ENCODE measurements at regions not wholly inside any gene's neighbourhood (a gene's known extent, or its start where the extent isn't known, plus 50 kb on each side); places are given as distances from the start of the nearest gene placed in this dataset.

DNA sequence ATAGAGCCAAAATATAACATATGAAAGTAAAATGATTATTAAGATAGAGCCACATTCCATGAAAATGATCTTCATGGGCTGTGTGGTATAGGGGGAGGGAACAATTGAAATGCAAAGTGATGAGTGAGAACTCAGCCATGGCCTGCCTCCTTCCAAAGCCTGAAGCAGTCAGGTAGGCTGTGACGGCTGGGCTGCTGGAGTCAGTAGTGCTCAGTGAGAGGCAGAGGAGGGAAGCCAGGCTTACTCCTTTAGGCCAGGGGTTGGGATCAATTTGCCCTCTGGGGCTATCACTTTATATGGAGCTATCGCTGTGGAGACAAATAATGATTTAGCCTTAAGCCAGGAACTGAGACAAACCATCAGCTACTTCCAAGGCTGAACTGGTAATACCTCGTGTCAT lies 654.9 kb downstream of the FGF9 start:
- Histone ChIP-seq H3K27ac (ENCODE audit: low read depth, low read length) (no peak overlapping the region), H3K4me3 (ENCODE audit: low read length in 3 of 3) (no peak overlapping the region), H3K9me3 (ENCODE audit: control insufficient read depth in 3 of 3, low read length in 3 of 3) (no peaks in the 10 kb centered on the region), H3K36me3 (ENCODE audit: control insufficient read depth in 3 of 3, insufficient read depth in 3 of 3, low read length in 3 of 3) (no peaks in the 10 kb centered on the region), H3K27me3 (ENCODE audit: control insufficient read depth in 3 of 3, insufficient read depth in 3 of 3, low read length in 3 of 3) (no peaks in the 10 kb centered on the region), H3K9ac (ENCODE audit: low read depth in 1 of 3, low read length in 3 of 3) (no peak overlapping the region), H3K4me1 (ENCODE audit: control insufficient read depth in 3 of 3, insufficient read depth in 3 of 3, low read length in 3 of 3) (no peaks in the 10 kb centered on the region)

DNA sequence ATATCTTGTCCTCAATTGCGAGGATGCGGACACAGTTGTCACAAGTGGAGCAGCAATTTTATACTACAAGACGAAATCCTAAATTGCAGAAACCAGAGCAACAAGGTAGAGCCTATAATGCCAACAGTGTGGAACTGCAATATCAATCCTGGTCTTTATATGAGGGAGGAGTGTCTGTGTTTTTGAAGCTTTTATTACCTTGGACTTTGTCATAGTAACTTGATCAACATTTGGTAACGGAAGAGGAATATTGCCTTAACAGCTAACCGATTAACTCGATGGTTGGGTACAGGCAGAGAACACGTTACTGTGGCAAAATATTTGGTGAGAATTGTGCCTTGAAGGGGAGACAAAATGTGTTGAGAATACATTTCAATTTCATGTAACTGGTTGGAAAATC lies 661.5 kb downstream of the FGF9 start:
- Histone ChIP-seq H3K9me3 (ENCODE audit: control insufficient read depth in 3 of 3, low read length in 3 of 3) (no peaks in the 10 kb centered on the region), H3K36me3 (ENCODE audit: control insufficient read depth in 3 of 3, insufficient read depth in 3 of 3, low read length in 3 of 3) (no peaks in the 10 kb centered on the region), H3K27ac (ENCODE audit: low read depth, low read length) (no peak overlapping the region), H3K4me3 (ENCODE audit: low read length in 3 of 3) (no peak overlapping the region), H3K4me1 (ENCODE audit: control insufficient read depth in 3 of 3, insufficient read depth in 3 of 3, low read length in 3 of 3) (no peaks in the 10 kb centered on the region), H3K9ac (ENCODE audit: low read depth in 1 of 3, low read length in 3 of 3) (no peak overlapping the region), H3K27me3 (ENCODE audit: control insufficient read depth in 3 of 3, insufficient read depth in 3 of 3, low read length in 3 of 3) (no peaks in the 10 kb centered on the region)

DNA sequence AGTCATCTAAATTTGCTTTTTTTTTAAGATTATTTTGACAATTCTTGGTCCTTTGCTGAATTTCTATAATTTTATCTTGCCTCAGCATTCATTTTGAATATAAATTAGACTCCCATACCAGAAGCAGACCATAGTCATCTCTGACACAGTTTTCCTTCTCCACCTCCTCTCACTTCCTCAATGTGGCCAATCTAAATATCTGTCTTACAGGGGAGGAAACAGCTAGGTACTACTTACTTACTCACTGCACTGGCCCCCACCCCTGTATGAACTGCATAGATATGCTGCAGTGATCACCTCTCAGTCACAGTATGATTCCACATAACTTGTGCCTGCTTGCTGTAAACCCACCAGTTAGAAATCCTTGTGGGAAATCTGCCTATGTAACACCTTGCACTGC lies 665.6 kb downstream of the FGF9 start:
- no peaks in the 10 kb centered on the region for H3K4me1 ChIP-seq (ENCODE audit: control insufficient read depth in 3 of 3, insufficient read depth in 3 of 3, low read length in 3 of 3)
- H3K9ac ChIP-seq (ENCODE audit: low read depth in 1 of 3, low read length in 3 of 3) = no peak overlapping the region
- H3K27me3 ChIP-seq (ENCODE audit: control insufficient read depth in 3 of 3, insufficient read depth in 3 of 3, low read length in 3 of 3) = no peaks in the 10 kb centered on the region
- H3K9me3 ChIP-seq (ENCODE audit: control insufficient read depth in 3 of 3, low read length in 3 of 3) = no peaks in the 10 kb centered on the region
- H3K36me3 ChIP-seq (ENCODE audit: control insufficient read depth in 3 of 3, insufficient read depth in 3 of 3, low read length in 3 of 3) = no peaks in the 10 kb centered on the region
- no peak overlapping the region for H3K4me3 ChIP-seq (ENCODE audit: low read length in 3 of 3)
- no peak overlapping the region for H3K27ac ChIP-seq (ENCODE audit: low read depth, low read length)

DNA sequence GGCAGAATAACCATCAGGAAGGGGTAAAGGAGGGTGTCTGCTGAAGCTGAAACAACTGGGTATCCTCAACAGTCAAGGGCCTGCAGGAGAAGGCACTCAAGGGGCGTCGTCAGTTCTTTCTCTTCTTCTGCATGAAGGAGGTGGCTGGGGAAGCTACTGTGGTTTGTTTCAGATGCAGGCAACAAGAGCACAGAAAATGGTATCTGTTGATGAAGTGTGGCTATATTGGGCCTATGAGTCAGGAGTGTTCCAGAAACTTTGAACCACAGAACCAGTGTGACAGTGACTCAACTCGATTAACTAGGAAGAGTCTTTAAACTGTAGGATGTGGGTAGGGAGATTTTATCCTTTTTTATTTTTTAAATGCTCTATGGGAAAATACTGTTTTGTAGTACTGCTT lies 686.3 kb downstream of the FGF9 start:
- H3K4me1 ChIP-seq (ENCODE audit: control insufficient read depth in 3 of 3, insufficient read depth in 3 of 3, low read length in 3 of 3) = no peaks in the 10 kb centered on the region
- no peak overlapping the region for H3K4me3 ChIP-seq (ENCODE audit: low read length in 3 of 3)
- no peaks in the 10 kb centered on the region for H3K36me3 ChIP-seq (ENCODE audit: control insufficient read depth in 3 of 3, insufficient read depth in 3 of 3, low read length in 3 of 3)
- H3K9ac ChIP-seq (ENCODE audit: low read depth in 1 of 3, low read length in 3 of 3) = no peak overlapping the region
- H3K27ac ChIP-seq (ENCODE audit: low read depth, low read length) = no peak overlapping the region
- H3K27me3 ChIP-seq (ENCODE audit: control insufficient read depth in 3 of 3, insufficient read depth in 3 of 3, low read length in 3 of 3) = no peaks in the 10 kb centered on the region
- H3K9me3 ChIP-seq (ENCODE audit: control insufficient read depth in 3 of 3, low read length in 3 of 3) = peaks cover 0 to 3% (median 0%) of the 10 kb centered on the region in 3 donors

DNA sequence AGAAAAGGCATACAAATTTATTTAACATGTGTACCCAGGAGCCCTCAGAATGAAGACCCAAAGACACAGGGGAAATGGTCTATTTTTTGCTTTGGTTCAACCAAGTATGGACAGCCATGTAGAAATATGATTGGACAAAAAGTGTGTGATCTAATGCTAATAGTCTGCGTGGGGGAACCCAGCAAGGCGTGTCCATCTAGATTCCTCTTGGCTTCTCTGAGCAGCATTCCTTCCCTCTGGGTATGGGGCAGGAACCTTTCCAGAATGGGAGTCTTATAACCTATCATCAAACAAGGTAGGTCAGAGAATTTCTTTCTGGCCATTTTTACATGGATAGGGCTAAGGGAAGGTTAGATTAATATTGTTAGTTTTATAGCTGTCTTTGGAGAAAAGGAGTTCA lies 698.2 kb downstream of the FGF9 start:
- Histone ChIP-seq H3K9ac (ENCODE audit: low read depth in 1 of 3, low read length in 3 of 3) (no peak overlapping the region), H3K4me3 (ENCODE audit: low read length in 3 of 3) (no peak overlapping the region), H3K27me3 (ENCODE audit: control insufficient read depth in 3 of 3, insufficient read depth in 3 of 3, low read length in 3 of 3) (no peaks in the 10 kb centered on the region), H3K27ac (ENCODE audit: low read depth, low read length) (no peak overlapping the region), H3K9me3 (ENCODE audit: control insufficient read depth in 3 of 3, low read length in 3 of 3) (peaks cover 2 to 6% (median 3%) of the 10 kb centered on the region in 3 donors), H3K4me1 (ENCODE audit: control insufficient read depth in 3 of 3, insufficient read depth in 3 of 3, low read length in 3 of 3) (no peaks in the 10 kb centered on the region), H3K36me3 (ENCODE audit: control insufficient read depth in 3 of 3, insufficient read depth in 3 of 3, low read length in 3 of 3) (no peaks in the 10 kb centered on the region)

DNA sequence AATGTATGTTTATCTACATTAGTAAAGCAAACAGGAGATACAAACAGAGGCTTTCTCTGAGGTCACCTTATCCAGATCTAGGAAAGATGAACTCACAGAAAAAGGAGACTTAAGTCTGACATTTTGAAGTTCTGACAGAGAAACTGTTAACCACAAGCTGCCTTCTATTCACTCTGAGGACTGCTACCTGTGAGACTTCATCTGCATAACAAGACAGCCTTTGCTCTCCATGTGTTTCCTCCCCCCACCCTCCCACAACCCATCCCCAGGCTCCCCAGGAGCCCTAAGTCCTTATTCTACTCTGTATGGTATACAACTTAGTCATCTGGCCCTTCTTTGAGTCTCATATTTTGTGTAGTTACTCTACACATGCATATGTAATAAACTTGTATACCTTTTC lies 699.0 kb downstream of the FGF9 start:
- Histone ChIP-seq H3K27me3 (ENCODE audit: control insufficient read depth in 3 of 3, insufficient read depth in 3 of 3, low read length in 3 of 3) (no peaks in the 10 kb centered on the region), H3K36me3 (ENCODE audit: control insufficient read depth in 3 of 3, insufficient read depth in 3 of 3, low read length in 3 of 3) (no peaks in the 10 kb centered on the region), H3K9me3 (ENCODE audit: control insufficient read depth in 3 of 3, low read length in 3 of 3) (peaks cover 0 to 6% (median 2%) of the 10 kb centered on the region in 3 donors), H3K9ac (ENCODE audit: low read depth in 1 of 3, low read length in 3 of 3) (no peak overlapping the region), H3K27ac (ENCODE audit: low read depth, low read length) (no peak overlapping the region), H3K4me3 (ENCODE audit: low read length in 3 of 3) (no peak overlapping the region), H3K4me1 (ENCODE audit: control insufficient read depth in 3 of 3, insufficient read depth in 3 of 3, low read length in 3 of 3) (no peaks in the 10 kb centered on the region)

DNA sequence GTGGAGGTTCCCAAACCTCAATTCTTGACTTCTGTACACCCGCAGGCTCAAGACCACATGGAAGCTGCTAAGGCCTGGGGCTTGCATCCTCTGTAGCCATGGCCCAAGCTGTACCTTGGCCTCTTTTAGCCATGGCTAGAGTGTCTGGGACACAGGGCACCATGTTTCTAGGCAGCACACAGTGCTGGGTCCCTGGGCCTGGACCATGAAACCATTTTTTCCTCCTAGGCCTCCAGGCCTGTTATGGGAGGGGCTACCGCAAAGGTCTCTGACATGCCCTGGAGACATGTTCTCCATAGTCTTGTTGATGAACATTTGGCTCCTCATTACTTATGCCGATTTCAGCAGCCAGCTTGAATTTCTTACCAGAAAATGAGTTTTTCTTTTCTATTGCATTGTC lies 701.4 kb downstream of the FGF9 start:
- Histone ChIP-seq H3K9ac (ENCODE audit: low read depth in 1 of 3, low read length in 3 of 3) (no peak overlapping the region), H3K4me1 (ENCODE audit: control insufficient read depth in 3 of 3, insufficient read depth in 3 of 3, low read length in 3 of 3) (no peaks in the 10 kb centered on the region), H3K9me3 (ENCODE audit: control insufficient read depth in 3 of 3, low read length in 3 of 3) (no peaks in the 10 kb centered on the region), H3K4me3 (ENCODE audit: low read length in 3 of 3) (no peak overlapping the region), H3K27me3 (ENCODE audit: control insufficient read depth in 3 of 3, insufficient read depth in 3 of 3, low read length in 3 of 3) (no peaks in the 10 kb centered on the region), H3K27ac (ENCODE audit: low read depth, low read length) (no peak overlapping the region), H3K36me3 (ENCODE audit: control insufficient read depth in 3 of 3, insufficient read depth in 3 of 3, low read length in 3 of 3) (no peaks in the 10 kb centered on the region)

DNA sequence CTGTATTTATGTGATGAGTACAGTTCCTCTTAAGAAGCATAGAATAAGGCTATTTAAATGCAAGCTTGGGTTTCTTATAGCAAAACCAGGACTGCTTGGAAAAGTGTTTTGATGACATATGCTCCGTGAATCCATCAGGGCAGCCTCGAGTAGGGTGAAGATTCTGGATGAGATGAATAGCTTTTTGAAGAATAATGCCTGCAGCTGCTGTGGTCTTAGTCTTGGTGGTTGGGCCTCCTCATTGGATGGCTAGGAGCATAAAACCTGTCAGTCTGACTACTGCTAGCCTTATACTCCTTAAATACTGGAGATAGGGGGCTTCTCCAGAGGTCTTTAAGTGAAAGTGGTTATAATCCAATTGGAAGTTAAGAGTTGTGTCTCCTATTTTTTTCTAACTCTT lies 704.3 kb downstream of the FGF9 start:
- H3K36me3 ChIP-seq (ENCODE audit: control insufficient read depth in 3 of 3, insufficient read depth in 3 of 3, low read length in 3 of 3) = no peaks in the 10 kb centered on the region
- no peak overlapping the region for H3K9ac ChIP-seq (ENCODE audit: low read depth in 1 of 3, low read length in 3 of 3)
- H3K27ac ChIP-seq (ENCODE audit: low read depth, low read length) = no peak overlapping the region
- no peaks in the 10 kb centered on the region for H3K27me3 ChIP-seq (ENCODE audit: control insufficient read depth in 3 of 3, insufficient read depth in 3 of 3, low read length in 3 of 3)
- no peaks in the 10 kb centered on the region for H3K4me1 ChIP-seq (ENCODE audit: control insufficient read depth in 3 of 3, insufficient read depth in 3 of 3, low read length in 3 of 3)
- no peak overlapping the region for H3K4me3 ChIP-seq (ENCODE audit: low read length in 3 of 3)
- H3K9me3 ChIP-seq (ENCODE audit: control insufficient read depth in 3 of 3, low read length in 3 of 3) = peaks cover 0 to 4% (median 0%) of the 10 kb centered on the region in 3 donors

DNA sequence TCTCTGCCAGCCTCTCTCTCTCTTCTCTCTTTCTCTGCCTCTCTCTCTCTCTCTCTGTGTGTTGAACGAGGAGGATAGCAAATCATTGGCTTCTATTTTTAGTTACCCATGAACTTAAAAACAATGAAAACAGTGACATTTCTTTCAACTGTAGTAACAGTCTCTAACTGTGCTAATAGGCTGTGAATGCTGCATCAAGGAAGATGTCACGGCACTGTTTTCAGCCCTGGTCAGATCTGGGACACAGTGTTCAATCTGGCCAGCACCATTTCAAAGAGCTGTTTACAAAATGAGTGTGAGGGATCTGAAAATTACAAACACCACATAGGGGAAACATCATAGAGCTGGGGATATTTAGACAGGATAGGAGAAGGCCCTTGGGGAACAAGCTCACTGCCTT lies 717.0 kb downstream of the FGF9 start:
- Histone ChIP-seq H3K27me3 (ENCODE audit: control insufficient read depth in 3 of 3, insufficient read depth in 3 of 3, low read length in 3 of 3) (no peaks in the 10 kb centered on the region), H3K9ac (ENCODE audit: low read depth in 1 of 3, low read length in 3 of 3) (no peak overlapping the region), H3K36me3 (ENCODE audit: control insufficient read depth in 3 of 3, insufficient read depth in 3 of 3, low read length in 3 of 3) (no peaks in the 10 kb centered on the region), H3K4me3 (ENCODE audit: low read length in 3 of 3) (no peak overlapping the region), H3K27ac (ENCODE audit: low read depth, low read length) (no peak overlapping the region), H3K4me1 (ENCODE audit: control insufficient read depth in 3 of 3, insufficient read depth in 3 of 3, low read length in 3 of 3) (no peaks in the 10 kb centered on the region), H3K9me3 (ENCODE audit: control insufficient read depth in 3 of 3, low read length in 3 of 3) (no peaks in the 10 kb centered on the region)

DNA sequence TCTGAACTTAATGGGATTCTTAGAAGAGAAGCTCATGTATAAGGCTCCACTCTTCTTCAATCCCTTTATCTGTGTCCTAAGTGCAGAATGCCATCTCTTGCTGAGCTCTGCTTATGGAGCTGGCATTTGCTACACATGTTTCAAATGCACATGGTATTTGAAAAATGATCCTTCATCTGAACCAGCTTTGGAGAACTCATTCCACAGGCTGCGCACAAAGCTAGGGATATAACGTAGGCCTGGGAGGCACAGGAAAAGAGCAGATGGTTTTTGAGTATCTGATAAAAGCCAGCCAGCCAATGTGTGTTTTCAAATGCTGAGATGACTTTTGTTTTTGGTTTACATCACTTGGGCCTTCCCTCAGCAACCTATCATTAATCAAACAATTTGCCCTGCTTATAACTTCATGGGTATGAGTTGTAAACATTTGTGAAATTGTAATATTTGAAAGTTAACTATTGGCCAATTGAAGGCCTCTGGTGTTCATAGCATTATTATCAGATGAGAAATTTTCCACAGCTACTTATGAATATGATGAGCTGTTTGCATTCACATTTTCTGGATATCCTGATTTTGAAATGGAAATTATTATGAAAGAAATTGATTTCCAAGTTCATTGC lies 729.0 kb downstream of the FGF9 start:
- no peaks in the 10 kb centered on the region for H3K27me3 ChIP-seq (ENCODE audit: control insufficient read depth in 3 of 3, insufficient read depth in 3 of 3, low read length in 3 of 3)
- no peaks in the 10 kb centered on the region for H3K36me3 ChIP-seq (ENCODE audit: control insufficient read depth in 3 of 3, insufficient read depth in 3 of 3, low read length in 3 of 3)
- H3K27ac ChIP-seq (ENCODE audit: low read depth, low read length) = no peak overlapping the region
- no peaks in the 10 kb centered on the region for H3K9me3 ChIP-seq (ENCODE audit: control insufficient read depth in 3 of 3, low read length in 3 of 3)
- no peak overlapping the region for H3K9ac ChIP-seq (ENCODE audit: low read depth in 1 of 3, low read length in 3 of 3)
- no peaks in the 10 kb centered on the region for H3K4me1 ChIP-seq (ENCODE audit: control insufficient read depth in 3 of 3, insufficient read depth in 3 of 3, low read length in 3 of 3)
- H3K4me3 ChIP-seq (ENCODE audit: low read length in 3 of 3) = no peak overlapping the region

DNA sequence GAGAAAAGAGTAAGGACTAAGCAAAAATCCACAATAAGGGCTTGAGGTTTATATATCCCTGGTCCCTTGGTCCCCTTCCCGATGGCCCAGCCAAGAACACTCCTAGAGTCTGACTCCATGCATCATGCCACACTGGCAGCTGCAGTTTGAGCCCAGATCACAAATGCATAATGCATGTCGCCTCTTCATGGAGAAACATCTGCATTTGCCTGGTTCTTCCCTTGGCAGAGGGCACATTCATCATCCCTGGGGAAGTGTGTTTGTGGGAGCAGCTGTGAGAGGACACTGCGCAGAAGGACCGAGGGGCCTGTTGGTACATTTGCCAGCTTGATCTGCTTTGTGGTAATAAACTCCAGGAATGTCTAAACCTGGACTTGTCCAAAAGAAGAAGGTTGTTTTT lies 731.8 kb downstream of the FGF9 start:
- Histone ChIP-seq H3K9ac (ENCODE audit: low read depth in 1 of 3, low read length in 3 of 3) (no peak overlapping the region), H3K9me3 (ENCODE audit: control insufficient read depth in 3 of 3, low read length in 3 of 3) (no peaks in the 10 kb centered on the region), H3K27me3 (ENCODE audit: control insufficient read depth in 3 of 3, insufficient read depth in 3 of 3, low read length in 3 of 3) (no peaks in the 10 kb centered on the region), H3K4me3 (ENCODE audit: low read length in 3 of 3) (no peak overlapping the region), H3K4me1 (ENCODE audit: control insufficient read depth in 3 of 3, insufficient read depth in 3 of 3, low read length in 3 of 3) (no peaks in the 10 kb centered on the region), H3K27ac (ENCODE audit: low read depth, low read length) (no peak overlapping the region), H3K36me3 (ENCODE audit: control insufficient read depth in 3 of 3, insufficient read depth in 3 of 3, low read length in 3 of 3) (no peaks in the 10 kb centered on the region)

All from skeletal muscle tissue (tissue), 3 donors.